IMR-90 (cell line): ENCODE measurements at regions not wholly inside any gene's neighbourhood (a gene's known extent, or its start where the extent isn't known, plus 50 kb on each side); places are given as distances from the start of the nearest gene placed in this dataset.

Source experiments
- ATAC-seq: fragments of 200-7000 bp; cut with Tn5 transposase; 2 replicates; pipeline ENCODE4 v1.9.1; 2020; ENCODE audit warnings: low read depth, mild to moderate bottlenecking, moderate library complexity
- BruUV-seq: library from RNA; stranded (reverse); fragments of 400-500 nt; replicated peaks from 2 replicates; lab custom pipeline; 2021; lab: Mats Ljungman, UMichigan
- CTCF ChIA-PET: fragments of 300-600 bp; formaldehyde crosslinking; extraction: SDS; loops from one replicate; lab custom pipeline; 2021; ENCODE audit warnings: antibody characterized with exemption; lab: Yijun Ruan, JAX
- POLR2A ChIA-PET: fragments of 300-600 bp; sonication (Branson Sonifier 250); formaldehyde crosslinking; loops from one replicate; lab custom pipeline; 2022; ENCODE audit warnings: antibody characterized with exemption; ENCODE audit not compliant: unreplicated experiment; lab: Charles Lee
- DNase-seq: peaks from one replicate; pipeline ENCODE4 v3.0.0; 2013
- H2AFZ ChIP-seq: replicated peaks from 2 replicates; pipeline ENCODE3; 2013; ENCODE audit warnings: low read length, mild to moderate bottlenecking; ENCODE audit not compliant: poor library complexity
- H2AK5ac ChIP-seq: 2 replicates; pipeline ENCODE4 v1.6.1; 2013; ENCODE audit warnings: low read depth, low read length, inconsistent platforms
- H2AK9ac ChIP-seq: replicated peaks from 2 replicates; pipeline ENCODE3; 2013; ENCODE audit warnings: mild to moderate bottlenecking, low read depth, low read length, moderate library complexity; ENCODE audit not compliant: poor library complexity
- H2BK120ac ChIP-seq: 2 replicates; pipeline ENCODE4 v1.6.1; 2013; ENCODE audit warnings: low read depth, low read length, inconsistent platforms
- H2BK15ac ChIP-seq: 3 replicates; pipeline ENCODE4 v1.6.1; 2013; ENCODE audit warnings: low read depth, low read length, inconsistent platforms
- H2BK20ac ChIP-seq: 2 replicates; pipeline ENCODE4 v1.6.1; 2013; ENCODE audit warnings: low read depth, mild to moderate bottlenecking, inconsistent platforms, low read length, moderate library complexity
- H2BK5ac ChIP-seq: 2 replicates; pipeline ENCODE4 v1.6.1; 2013; ENCODE audit warnings: mild to moderate bottlenecking, low read depth, low read length, inconsistent platforms; ENCODE audit not compliant: poor library complexity, severe bottlenecking
- H3K14ac ChIP-seq: replicated peaks from 2 replicates; pipeline ENCODE4 v1.6.1; 2013; ENCODE audit warnings: low read depth, low read length, inconsistent platforms
- H3K18ac ChIP-seq: 2 replicates; pipeline ENCODE4 v1.6.1; 2013; ENCODE audit warnings: low read depth, low read length, control low read depth
- H3K23ac ChIP-seq: 2 replicates; pipeline ENCODE4 v1.6.1; 2013; ENCODE audit warnings: low read depth, low read length, inconsistent platforms
- H3K27ac ChIP-seq: 2 replicates; pipeline ENCODE4 v1.5.1; 2013; ENCODE audit warnings: mild to moderate bottlenecking, control low read depth, low read length; ENCODE audit not compliant: insufficient read depth
- H3K27me3 ChIP-seq: 2 replicates; pipeline ENCODE4 v1.6.1; 2013; ENCODE audit warnings: low read length; ENCODE audit not compliant: control insufficient read depth, insufficient read depth
- H3K36me3 ChIP-seq: 2 replicates; pipeline ENCODE4 v1.6.1; 2013; ENCODE audit warnings: low read length, mixed read lengths; ENCODE audit not compliant: control insufficient read depth, insufficient read depth
- H3K4ac ChIP-seq: 2 replicates; pipeline ENCODE4 v1.6.1; 2013; ENCODE audit warnings: low read depth, low read length, inconsistent platforms
- H3K4me1 ChIP-seq: 2 replicates; pipeline ENCODE4 v1.6.1; 2013; ENCODE audit warnings: low read length, mixed read lengths; ENCODE audit not compliant: control insufficient read depth, insufficient read depth
- H3K4me2 ChIP-seq: 2 replicates; pipeline ENCODE4 v1.6.1; 2013; ENCODE audit warnings: low read depth, mild to moderate bottlenecking, control low read depth, low read length, moderate library complexity
- H3K4me3 ChIP-seq: 2 replicates; pipeline ENCODE4 v1.5.1; 2013; ENCODE audit warnings: low read depth, mild to moderate bottlenecking, control low read depth, low read length, moderate library complexity; ENCODE audit not compliant: insufficient read depth
- H3K56ac ChIP-seq: 2 replicates; pipeline ENCODE4 v1.6.1; 2013; ENCODE audit warnings: low read length, inconsistent platforms; ENCODE audit not compliant: insufficient read depth; ENCODE audit errors: extremely low read depth
- H3K79me1 ChIP-seq, 2 experiments: 2 replicates each; pipeline ENCODE4 v1.6.1; 2013; ENCODE audit warnings: low read length in 2 of 2, inconsistent platforms in 1 of 2, low read depth in 1 of 2
- H3K9ac ChIP-seq: 2 replicates; pipeline ENCODE4 v1.6.1; 2013; ENCODE audit warnings: low read depth, low read length, control low read depth
- H3K9me1 ChIP-seq: 2 replicates; pipeline ENCODE4 v1.6.1; 2013; ENCODE audit warnings: low read length, inconsistent platforms; ENCODE audit not compliant: insufficient read depth
- H3K9me3 ChIP-seq: 2 replicates; pipeline ENCODE4 v1.6.1; 2013; ENCODE audit warnings: low read length; ENCODE audit not compliant: control insufficient read depth, insufficient read depth
- H4K20me1 ChIP-seq: 2 replicates; pipeline ENCODE4 v1.6.1; 2013; ENCODE audit warnings: low read length, inconsistent platforms; ENCODE audit not compliant: insufficient read depth
- H4K5ac ChIP-seq: 2 replicates; pipeline ENCODE4 v1.6.1; 2013; ENCODE audit warnings: mild to moderate bottlenecking, low read depth, low read length, control low read depth
- H4K8ac ChIP-seq, 2 experiments: 2 replicates each; pipeline ENCODE4 v1.6.1; 2013; ENCODE audit warnings: low read depth in 2 of 2, low read length in 2 of 2, control low read depth in 1 of 2, inconsistent platforms in 1 of 2
- H4K91ac ChIP-seq: 2 replicates; pipeline ENCODE4 v1.6.1; 2013; ENCODE audit warnings: low read depth, low read length, inconsistent platforms; ENCODE audit not compliant: insufficient read depth
- BHLHE40 ChIP-seq: fragments of 150-350 bp; IDR thresholded peaks from 2 replicates; pipeline ENCODE4 v1.6.1; 2016; ENCODE audit warnings: mild to moderate bottlenecking, low read depth, low read length
- CEBPB ChIP-seq: IDR thresholded peaks from 2 replicates; pipeline ENCODE4 v1.6.1; 2012; ENCODE audit warnings: low read depth, low read length, improper control_type of control experiment
- CHD1 ChIP-seq: IDR thresholded peaks from 2 replicates; pipeline ENCODE4 v1.6.1; 2012; ENCODE audit warnings: low read depth, low read length, improper control_type of control experiment
- CTCF ChIP-seq: conservative IDR thresholded peaks from 2 replicates; pipeline ENCODE4 v1.5.1; 2012; ENCODE audit warnings: mild to moderate bottlenecking, low read depth, low read length, improper control_type of control experiment
- ELK1 ChIP-seq: fragments of 150-350 bp; IDR thresholded peaks from 2 replicates; pipeline ENCODE4 v1.6.1; 2016; ENCODE audit warnings: low read depth, mild to moderate bottlenecking, low read length, moderate library complexity, borderline replicate concordance
- FOS ChIP-seq: fragments of 150-350 bp; IDR thresholded peaks from 2 replicates; pipeline ENCODE4 v1.6.1; 2016; ENCODE audit warnings: low read depth, low read length
- MAFK ChIP-seq: IDR thresholded peaks from 2 replicates; pipeline ENCODE4 v1.6.1; 2012; ENCODE audit warnings: low read depth, low read length, improper control_type of control experiment
- MAZ ChIP-seq: IDR thresholded peaks from 2 replicates; pipeline ENCODE4 v1.6.1; 2012; ENCODE audit warnings: low read depth, mild to moderate bottlenecking, low read length, improper control_type of control experiment, moderate library complexity, borderline replicate concordance
- MXI1 ChIP-seq: IDR thresholded peaks from 2 replicates; pipeline ENCODE4 v1.6.1; 2012; ENCODE audit warnings: low read depth, mild to moderate bottlenecking, low read length, moderate library complexity, borderline replicate concordance
- NFE2L2 ChIP-seq: fragments of 150-350 bp; IDR thresholded peaks from 2 replicates; pipeline ENCODE4 v1.6.1; 2016; ENCODE audit warnings: low read depth, mild to moderate bottlenecking, low read length
- POLR2A ChIP-seq: IDR thresholded peaks from 2 replicates; pipeline ENCODE4 v1.6.1; 2012; ENCODE audit warnings: mild to moderate bottlenecking, low read depth, low read length
- RAD21 ChIP-seq: IDR thresholded peaks from 2 replicates; pipeline ENCODE4 v1.6.1; 2012; ENCODE audit warnings: low read length, improper control_type of control experiment
- RCOR1 ChIP-seq: IDR thresholded peaks from 2 replicates; pipeline ENCODE4 v1.6.1; 2012; ENCODE audit warnings: mild to moderate bottlenecking, low read length, improper control_type of control experiment; ENCODE audit not compliant: insufficient replicate concordance
- RFX5 ChIP-seq: IDR thresholded peaks from 2 replicates; pipeline ENCODE4 v1.8.0; 2012; ENCODE audit warnings: low read depth, mild to moderate bottlenecking, low read length, moderate library complexity
- SMC3 ChIP-seq: fragments of 150-350 bp; IDR thresholded peaks from 2 replicates; pipeline ENCODE4 v1.6.1; 2016; ENCODE audit warnings: low read depth, mild to moderate bottlenecking, antibody characterized with exemption, low read length, moderate library complexity
- WGBS, 2 experiments: methylation state at CpG; one replicate each; pipeline versions ENCODE4 v1.1.5 to v1.1.7; 2013; ENCODE audit warnings: missing lambda C conversion rate in 2 of 2; ENCODE audit not compliant: insufficient read length in 1 of 2; ENCODE audit errors: extremely low coverage in 2 of 2; 5-methylcytosine and 5-hydroxymethylcytosine counted together
- dilution Hi-C: fragments of 300-500 bp; cut with HindIII; formaldehyde crosslinking; loops from one replicate; pipeline ENCODE4 v1.14.3; 2018; ENCODE audit warnings: low sequenced_read_pairs; ENCODE audit not compliant: unreplicated experiment
- in situ Hi-C: fragments of 300-500 bp; cut with MboI; formaldehyde crosslinking; loops from 3 replicates; pipeline ENCODE4 v1.14.3; 2019; ENCODE audit warnings: low sequenced_read_pairs, inconsistent platforms, mixed read lengths
- intact Hi-C: fragments of 100-400 bp; cut with micrococcal nuclease; formaldehyde crosslinking; loops from 2 replicates; pipeline ENCODE4 v1.10.0; 2022
- TF ChIP-seq, protein P1 (sequence below): fragments of 150-350 bp; IDR thresholded peaks from 2 replicates; pipeline ENCODE4 v1.6.1; 2017; ENCODE audit warnings: mild to moderate bottlenecking, antibody characterized with exemption, low read length, low read depth

DNA sequence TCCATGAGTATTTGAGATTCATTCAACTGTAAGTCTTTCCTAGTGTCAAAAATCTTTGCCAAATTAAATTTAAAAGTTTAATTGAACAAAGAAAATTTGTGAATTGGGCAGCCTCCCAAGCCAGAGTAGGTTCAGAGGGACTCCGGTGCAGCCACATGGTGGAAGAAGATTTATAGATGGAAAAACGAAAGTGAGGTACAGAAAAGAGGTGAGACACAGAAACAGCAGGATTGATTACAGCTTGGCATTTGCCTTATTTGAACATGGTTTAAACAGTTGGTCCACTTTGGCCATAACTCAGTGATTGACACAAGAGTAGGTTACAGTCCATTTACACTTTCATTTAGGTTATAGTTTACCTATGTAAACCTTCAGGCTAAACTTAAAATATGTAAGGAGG lies 465.8 kb downstream of the ARL4A start:
- ChIA-PET POLR2A (no interaction called here), CTCF (no interaction called here)
- dilution Hi-C loops, result no loop called here
- Histone ChIP-seq H3K36me3 (no peaks in the 10 kb centered on the region), H2BK120ac (no peak overlapping the region), H3K14ac (no peak overlapping the region), H3K4me3 (no peak overlapping the region), H3K18ac (no peak overlapping the region), H3K9me3 (no peaks in the 10 kb centered on the region), H3K9me1 (no peaks in the 10 kb centered on the region), H2BK15ac (no peak overlapping the region), H3K27ac (no peak overlapping the region), H2BK5ac (no peak overlapping the region), H4K8ac (no peak overlapping the region), H3K23ac (no peak overlapping the region), H3K9ac (no peak overlapping the region), H3K4me1 (no peaks in the 10 kb centered on the region), H3K4me2 (no peak overlapping the region), H2AK5ac (no peak overlapping the region), H3K4ac (no peak overlapping the region), H3K56ac (no peak overlapping the region), H2BK20ac (no peak overlapping the region), H2AK9ac (no peak overlapping the region), H3K79me1 (no peaks in the 10 kb centered on the region), H3K27me3 (no peaks in the 10 kb centered on the region), H4K91ac (no peak overlapping the region), H4K20me1 (no peaks in the 10 kb centered on the region), H2AFZ (no peak overlapping the region), H4K5ac (no peak overlapping the region)
- in situ Hi-C loops, result no loop called here
- intact Hi-C loops, result no loop called here
- TF ChIP-seq RCOR1, result no peak
- TF ChIP-seq MAZ, result no peak
- TF ChIP-seq CHD1, result no peak
- TF ChIP-seq, protein P1, sequence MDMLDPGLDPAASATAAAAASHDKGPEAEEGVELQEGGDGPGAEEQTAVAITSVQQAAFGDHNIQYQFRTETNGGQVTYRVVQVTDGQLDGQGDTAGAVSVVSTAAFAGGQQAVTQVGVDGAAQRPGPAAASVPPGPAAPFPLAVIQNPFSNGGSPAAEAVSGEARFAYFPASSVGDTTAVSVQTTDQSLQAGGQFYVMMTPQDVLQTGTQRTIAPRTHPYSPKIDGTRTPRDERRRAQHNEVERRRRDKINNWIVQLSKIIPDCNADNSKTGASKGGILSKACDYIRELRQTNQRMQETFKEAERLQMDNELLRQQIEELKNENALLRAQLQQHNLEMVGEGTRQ, result no peak
- no peak for TF ChIP-seq MAFK
- TF ChIP-seq NFE2L2, result no peak
- no peak for TF ChIP-seq CTCF
- TF ChIP-seq SMC3, result no peak
- TF ChIP-seq CEBPB, result no peak
- TF ChIP-seq RFX5, result no peak
- no peak for TF ChIP-seq BHLHE40
- no peak for TF ChIP-seq FOS
- no peak for TF ChIP-seq RAD21
- TF ChIP-seq POLR2A, result no peak
- TF ChIP-seq ELK1, result no peak
- no peak for TF ChIP-seq MXI1
- BruUV-seq, result no TSS peak
- 92% methylated on average over 2 of the region's 2 CpGs; no CpG with 5 or more reads in 1 of the 2 experiments for WGBS, 2 experiments
- ATAC-seq (no peak), DNase-seq (no peak)
